ENCODE measurements at regions not wholly inside any gene's neighbourhood (a gene's known extent, or its start where the extent isn't known, plus 50 kb on each side); places are given as distances from the start of the nearest gene placed in this dataset.

DNA sequence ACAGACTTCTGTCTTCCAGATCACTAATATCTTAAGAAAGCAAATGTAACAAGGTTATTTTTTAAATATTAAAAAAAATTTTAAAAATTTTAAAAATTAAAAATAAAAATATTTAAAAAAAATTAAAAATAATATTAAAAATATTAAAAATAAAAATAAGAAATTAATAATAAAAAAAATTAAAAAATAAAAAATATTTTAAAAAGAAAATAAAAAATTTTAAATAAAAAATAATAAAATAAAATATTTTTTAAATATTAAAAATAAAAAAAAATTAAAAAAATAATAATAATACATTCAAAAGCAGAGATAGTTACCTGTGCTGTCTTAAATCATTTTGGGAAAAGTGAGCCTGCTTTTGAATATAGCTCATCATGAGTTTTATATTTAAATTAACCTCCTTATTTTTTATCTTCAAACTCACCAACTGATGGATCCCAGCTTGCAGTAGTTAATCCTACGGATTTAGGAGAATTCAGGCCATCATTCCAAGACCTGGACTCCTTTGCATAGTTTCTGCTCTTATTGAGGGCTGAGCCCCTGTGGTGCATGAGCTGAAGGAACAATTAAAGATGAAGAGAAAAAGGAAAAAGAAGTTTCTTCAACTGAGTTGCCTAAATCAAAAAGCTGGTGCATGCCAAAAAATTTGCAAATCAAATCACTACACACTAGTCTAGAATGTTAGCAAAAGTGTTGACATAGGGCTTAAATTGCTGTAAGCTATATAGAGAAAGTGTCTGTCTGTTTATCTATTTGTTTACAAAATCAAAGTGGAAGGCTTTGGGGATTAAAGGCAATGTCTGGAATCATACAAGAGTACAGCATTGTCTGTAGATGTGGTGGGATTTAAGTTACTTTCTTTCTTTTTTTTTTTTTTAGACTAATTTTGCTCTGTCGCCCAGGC, 50.5 kb upstream of the ZNF438 start:
- DNase-seq (ENCODE audit: low read depth): no peak

DNA sequence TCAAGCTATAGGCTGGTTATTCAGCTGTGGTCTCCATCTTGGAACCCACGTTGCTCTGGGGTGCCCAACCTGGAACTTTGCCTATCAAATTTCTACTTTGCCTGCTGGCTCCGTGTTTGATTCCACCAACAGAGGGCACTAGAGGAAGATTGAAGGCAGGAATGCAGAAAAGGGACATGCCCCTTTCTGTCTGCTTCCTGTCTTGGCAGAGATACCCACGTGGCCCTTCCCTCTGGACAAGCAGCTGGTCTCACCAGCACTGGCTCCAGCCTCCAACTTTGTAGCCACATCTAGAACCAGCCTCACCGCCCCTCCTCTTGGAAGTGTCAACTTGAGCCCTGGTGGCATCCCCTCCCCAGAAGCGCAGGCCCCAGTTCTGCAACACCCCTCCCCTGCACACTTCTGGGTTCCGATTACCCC, 52.1 kb upstream of the ZNF438 start:
- DNase-seq (ENCODE audit: low read depth): peak; percentile 52

DNA sequence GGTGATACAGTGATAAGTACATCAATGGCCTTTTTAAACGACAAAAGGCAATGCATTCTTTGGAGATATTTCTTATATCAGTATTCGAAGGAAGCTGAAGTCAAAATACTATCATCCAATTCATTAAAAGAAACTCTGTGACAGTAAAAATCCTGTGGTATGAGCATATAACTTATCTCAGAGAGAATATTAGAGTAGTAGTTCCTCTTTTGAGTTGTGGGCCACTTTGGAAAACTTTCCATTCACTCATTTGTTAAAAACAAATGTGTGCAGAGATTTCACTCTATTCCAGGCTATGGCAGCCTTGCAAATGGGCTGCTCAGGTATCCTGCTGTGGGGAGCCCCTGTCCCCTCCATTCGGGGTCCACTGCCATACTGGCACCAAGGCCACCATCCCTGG, 55.3 kb upstream of the ZNF438 start:
- DNase-seq (ENCODE audit: low read depth): no peak

DNA sequence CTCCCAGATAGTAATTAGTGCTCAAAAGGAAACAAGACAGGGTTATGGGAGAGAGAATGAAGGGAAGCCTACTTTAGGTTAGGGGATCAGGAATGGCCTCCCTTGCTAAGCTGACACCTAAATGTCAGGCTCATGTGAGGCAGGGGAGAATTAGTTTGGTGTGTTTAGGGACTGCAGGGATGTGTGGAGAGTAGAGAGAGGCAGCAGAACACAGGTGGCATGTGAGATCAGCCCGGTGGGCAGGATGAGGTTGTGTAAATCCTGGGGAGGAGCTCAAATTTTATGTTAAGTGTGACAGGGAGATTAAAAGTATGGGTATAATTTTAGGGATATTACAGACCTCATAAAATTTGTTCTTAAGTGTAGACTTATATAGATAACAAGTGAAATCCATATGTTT, 56.2 kb upstream of the ZNF438 start:
- no peak for DNase-seq (ENCODE audit: low read depth)

DNA sequence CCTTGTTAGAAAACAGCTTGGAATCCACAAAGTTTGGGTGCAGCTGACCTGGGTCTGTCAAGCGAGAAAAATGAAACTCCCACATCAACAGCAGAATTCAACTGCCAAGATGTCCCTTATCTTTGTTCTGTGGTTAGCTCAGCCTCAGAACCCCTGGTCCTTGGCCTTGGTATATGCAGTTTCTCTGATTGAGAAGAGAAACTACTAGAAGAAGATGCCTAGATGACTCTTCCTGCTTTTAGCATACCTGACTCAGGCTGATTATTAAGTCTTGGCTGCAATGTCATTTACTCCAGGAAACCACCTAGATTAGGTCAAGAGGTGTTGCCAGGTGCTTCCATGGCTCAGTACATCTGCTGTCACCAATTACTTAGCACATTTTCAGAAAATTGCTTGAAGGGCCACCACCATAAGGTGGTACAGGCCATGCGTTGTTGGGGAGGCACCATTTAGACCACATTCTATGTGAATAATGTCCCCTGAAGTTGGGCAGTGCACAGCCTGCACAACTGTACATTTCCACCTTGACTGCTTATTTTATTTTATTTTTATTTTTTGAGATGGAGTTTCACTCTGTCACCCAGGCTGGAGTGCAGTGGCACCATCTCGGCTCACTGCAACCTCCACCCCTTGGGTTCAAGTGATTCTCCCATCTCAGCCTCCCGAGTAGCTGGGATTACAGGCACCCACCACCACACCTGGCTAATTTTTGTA, 59.4 kb upstream of the ZNF438 start:
- DNase-seq (ENCODE audit: low read depth): no peak

DNA sequence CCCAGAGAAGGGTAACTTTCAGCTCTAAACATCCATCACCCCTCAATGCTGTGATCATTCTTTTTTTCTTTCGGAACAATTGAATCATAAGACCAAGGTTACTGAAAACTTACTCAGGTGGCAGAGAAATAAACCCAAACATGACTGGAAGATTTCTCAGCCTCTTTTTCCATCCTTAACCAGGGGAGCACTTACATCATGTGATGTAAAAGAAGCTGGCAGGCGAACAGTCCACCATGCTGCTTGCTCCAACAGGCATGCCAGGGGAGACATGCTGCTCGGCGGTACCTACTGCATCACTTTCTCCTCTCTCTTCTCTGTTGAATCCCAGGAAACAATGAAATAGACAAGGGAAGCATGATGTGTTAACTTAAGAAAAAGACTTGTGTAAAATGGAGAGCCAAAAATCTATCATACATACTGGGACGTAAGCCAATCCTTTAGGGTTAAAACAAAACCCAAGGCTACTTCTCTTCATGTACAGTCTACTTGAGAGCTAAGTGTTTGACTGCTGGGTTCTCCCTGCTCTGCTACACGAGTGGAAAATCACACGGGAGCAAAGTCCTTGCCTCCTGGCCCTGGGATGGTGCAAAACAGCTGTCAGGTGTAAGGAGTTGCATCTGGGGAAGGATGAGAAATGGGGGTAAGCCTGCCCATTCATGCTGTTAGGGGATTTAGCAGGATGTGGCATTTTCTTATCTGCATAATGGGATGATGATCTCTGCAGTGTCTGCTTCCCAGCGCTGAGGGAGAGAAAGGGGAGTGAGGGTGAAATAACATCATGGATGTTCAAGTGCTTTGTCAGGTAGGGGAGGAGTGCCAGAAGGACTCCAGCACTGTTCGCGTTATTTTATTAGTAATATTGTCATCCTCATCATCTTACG, 64.3 kb upstream of the ZNF438 start:
- no peak for DNase-seq (ENCODE audit: low read depth)

DNA sequence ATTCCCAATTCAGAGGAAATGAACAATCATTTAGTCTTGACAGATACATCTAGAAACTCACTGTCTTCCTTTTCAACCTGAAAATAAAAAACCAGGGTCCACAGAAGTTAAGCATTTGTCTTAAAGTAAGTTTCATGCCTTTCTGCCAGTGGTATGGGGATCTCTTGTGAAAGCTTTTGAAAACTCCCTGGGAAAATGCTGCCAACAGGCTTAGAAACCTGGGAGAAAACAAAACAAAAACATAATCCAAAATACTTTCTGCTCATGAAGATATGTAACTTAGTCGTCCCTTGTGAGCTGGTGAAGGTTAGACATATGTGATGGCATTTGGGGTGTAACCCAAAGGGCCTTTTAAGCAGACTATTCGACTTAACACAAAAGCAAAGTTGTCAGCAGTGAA, 66.4 kb upstream of the ZNF438 start:
- DNase-seq (ENCODE audit: low read depth): no peak

DNA sequence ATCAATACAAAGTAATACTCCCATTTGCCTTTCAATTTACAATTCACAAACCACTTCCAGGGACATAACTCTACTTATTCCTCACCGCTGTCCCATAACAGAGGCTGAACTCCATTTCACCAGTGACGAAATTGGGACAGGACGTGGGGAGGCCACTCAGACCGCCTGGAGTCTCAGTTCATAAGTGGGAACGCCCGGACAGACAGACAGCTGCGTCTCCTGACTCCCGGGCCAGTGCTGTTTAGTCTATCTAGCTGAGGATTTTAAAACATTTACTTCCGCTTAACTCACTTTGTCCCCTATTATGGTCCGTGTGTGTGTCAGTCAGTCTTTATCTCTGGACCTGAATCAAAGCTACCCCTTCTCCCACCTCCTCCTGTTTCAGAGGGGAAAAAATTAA, 67.4 kb upstream of the ZNF438 start:
- DNase-seq (ENCODE audit: low read depth): no peak

DNA sequence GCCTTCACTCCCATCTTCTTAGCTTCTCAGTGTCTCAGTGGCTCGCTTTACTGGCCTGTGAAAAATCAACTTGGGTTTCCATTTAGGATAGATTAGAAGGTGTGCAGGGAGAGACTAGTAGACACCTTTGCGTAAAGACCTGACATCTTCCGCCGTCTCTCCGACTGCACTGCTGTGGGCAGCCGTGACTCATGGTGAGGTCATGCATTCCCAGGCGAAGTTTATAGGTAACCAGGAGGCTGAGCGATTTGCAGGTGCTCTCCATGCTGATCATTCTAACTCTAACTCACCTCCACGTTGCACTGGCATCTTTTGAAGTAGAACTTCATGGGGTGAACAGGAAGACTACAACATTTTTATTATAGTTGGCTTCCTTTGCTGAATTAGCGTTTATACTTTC, 68.0 kb upstream of the ZNF438 start:
- DNase-seq (ENCODE audit: low read depth): no peak

DNA sequence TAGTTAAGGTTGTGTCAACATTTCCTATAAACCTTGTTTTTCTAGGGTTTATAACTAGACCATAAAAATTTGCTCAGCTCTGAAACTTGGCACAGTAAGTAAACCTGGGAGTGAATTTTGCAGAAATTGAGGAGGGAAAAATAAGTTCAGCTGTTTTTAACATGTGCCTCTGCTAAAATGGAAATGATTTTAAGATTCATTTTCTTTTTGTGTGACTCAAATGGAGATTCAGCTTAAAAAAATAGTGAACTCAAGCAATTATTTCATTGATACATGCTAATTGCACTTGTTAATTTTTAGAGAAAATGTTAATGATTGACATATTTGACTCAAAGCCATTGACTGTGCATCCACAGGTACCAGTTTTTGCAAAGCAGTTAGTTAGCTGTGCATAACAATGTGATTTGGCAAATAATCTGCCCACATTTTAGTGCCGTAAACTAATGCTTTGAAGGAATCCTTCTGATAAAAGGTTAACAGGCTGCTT, 68.5 kb upstream of the ZNF438 start:
- DNase-seq (ENCODE audit: low read depth): no peak

DNA sequence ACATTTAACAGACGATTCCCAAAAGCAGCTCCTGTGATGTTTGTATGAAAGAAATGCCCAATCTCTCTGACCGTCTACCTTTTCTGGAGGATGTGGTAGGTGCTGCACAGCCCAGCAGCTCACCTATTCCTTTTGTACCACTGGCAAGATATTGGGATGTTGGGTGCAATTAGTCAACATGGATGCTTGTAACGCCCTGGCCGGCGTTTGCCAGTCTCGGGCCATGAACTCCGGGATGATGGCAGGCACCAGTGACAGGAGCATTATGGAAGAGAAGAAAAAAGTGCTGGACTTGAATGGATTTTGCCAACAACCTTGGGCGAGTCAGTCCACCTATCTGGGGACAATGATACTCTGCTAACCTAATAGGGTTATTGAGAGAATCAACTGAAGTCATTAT, 69.0 kb upstream of the ZNF438 start:
- no peak for DNase-seq (ENCODE audit: low read depth)

DNA sequence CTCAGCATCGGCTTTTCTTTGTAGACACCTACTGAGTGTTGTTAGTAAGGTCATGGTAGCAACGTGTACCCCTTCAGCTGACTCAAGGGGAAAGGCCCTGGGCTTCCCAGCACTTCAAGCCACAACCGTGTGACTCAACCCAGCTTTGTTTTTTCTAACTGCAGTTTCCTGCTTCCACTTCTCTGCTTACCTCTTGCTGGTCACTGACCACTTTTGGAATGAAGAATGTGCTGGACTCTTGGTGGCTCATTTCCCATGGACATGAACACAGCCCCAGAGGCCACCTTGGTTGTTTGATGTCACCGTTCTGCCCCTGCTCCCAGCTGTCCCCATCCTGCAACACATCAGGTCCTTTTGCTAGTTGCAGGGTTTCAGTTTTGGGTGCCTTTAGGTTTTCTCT, 69.5 kb upstream of the ZNF438 start:
- DNase-seq (ENCODE audit: low read depth): no peak

DNA sequence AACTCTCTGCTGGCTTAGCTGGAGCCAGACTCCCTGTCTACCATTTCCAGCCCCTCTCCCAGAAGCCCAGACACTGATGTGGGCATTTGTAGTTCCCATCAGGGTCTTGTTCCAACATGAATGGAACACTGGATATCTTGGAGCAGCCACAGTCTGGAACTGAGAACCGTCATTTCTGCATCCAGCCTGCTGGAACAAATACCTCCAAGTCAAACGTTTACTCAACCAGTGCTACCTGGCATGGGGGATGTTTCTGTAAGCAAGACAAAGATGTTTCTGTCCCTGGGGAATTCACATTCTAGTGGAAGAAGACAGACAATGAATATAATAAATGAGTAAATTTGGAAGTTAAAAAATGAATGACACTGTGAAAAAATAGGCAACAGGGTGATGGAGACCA, 70.8 kb upstream of the ZNF438 start:
- DNase-seq (ENCODE audit: low read depth): no peak

DNA sequence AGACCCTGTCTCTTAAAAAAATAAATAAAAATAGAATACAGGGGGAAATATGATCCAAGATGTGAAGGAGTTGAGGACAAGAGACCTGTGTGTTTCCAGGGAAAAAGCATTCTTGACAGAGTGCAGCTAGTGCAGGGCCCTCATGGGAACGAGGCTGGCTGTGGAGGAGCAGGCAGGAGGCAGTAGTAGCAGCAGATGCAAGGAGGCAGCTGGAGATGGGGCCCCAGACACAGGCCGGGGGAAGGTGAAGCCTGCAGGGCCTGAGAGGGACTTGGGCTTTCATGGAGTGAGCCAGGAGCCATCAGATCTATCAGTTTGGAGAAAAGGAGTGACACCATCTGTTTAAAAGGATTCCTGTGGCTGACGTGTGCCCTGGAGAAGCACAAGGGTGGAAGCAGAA, 71.4 kb upstream of the ZNF438 start:
- no peak for DNase-seq (ENCODE audit: low read depth)

DNA sequence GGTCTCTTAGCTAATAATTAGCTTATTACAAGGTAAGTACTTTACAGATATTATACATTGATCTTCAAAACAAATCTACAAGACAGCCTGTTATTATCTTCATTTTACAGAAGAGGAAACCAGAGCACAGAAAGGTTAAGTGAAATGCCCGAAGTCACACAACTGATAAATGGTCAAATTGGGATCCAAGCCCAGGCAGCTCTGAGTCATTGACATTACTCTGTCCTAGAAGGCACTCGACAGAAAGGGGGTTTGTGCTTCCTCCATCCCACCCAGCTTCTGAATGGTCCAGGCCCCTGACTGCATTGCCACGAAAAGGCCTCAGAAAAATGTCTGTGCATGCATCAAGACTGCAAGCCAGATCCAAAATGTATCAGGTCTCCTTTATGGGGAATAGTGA, 81.3 kb upstream of the ZNF438 start:
- no peak for DNase-seq (ENCODE audit: low read depth)

DNA sequence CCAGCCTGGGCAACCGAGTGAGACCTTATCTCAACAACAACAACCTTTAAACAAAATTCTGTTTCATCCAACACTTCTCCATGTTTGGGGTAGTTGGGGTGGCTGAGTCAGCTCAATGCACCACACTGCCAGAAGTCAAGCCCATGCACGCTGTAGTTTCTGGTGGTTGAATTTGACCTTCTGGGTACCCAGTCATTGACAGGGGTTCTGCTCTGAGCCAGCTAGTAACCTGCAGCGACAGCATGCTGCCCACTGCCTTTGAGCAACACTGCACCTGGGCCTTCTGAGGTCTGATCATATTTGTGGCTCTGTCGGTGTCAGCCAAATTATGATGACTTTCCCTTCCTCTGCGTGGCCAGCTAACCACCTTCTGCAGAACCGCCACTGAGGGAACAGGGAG, 84.6 kb upstream of the ZNF438 start:
- DNase-seq (ENCODE audit: low read depth): no peak

DNA sequence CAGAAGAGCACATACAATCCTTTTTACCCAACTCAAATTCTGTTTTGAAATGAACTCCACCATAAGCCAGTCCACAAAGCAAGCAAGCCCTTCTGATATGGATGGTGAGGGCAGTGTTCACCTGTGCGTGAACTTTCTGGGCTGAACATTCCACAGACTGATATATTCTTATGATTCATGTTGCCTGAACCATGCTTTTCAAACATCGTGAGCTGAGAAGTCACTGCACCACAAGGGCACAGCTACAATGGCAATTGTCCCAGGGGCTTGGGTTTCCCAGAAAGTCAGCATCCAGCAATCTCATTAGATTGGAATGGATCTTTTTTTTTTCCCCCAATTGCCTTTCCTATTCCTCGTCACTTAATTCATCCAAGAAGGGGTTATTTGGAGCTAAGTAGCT, 86.9 kb upstream of the ZNF438 start:
- DNase-seq (ENCODE audit: low read depth): no peak

DNA sequence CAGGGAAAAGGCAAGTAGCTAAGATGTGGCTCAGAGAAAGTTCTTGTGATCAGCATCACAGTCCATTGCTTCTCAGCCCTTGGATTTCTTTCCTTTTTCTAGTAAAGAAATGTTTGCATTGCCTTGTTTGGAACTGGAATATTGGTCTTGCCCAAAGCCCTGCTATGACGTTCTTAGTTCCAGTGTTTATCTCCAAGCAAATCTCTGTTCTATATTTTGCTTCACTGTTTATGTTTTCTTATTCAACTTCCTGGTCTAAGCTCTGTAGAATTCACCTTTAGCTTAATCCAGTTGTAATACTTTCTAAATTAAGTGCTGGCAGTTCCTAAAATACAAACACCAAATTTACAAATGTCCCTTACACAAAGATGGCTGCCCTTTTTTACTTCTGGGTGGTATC, 88.7 kb upstream of the ZNF438 start:
- DNase-seq (ENCODE audit: low read depth): no peak

DNA sequence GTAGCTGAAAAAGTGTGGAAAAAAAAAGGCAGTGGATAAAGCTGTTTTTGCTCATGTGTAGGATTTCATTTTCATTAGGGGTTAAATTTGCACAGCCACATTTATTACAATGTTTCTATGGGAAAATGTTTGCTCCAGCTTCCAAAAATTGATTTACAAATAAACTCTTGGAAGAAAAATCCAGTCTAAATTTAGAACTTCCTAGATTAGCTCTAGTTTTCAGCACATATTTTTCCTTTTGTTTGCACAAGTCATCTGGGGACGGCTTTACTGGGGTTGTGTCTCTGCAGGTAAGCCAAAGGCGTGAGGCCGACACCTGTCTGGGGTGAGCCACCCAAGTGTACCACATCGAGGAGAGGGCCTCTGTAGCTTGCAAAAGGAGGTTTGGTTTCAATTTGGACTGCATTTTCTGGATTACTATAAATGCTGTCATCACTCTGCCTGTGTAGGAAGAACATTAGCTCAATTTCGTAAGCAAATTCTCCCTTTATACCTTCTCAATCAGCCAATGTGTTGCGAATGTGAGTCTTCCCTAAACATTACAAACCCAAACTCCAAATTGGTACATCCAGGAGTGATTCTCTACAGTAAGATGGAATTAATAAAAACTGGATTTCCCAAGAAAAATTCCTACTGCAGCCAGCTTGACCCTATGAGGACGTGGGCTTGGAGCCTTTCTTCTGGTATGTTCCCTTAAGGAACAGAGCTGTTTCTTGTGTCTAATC, 89.5 kb upstream of the ZNF438 start:
- no peak for DNase-seq (ENCODE audit: low read depth)

DNA sequence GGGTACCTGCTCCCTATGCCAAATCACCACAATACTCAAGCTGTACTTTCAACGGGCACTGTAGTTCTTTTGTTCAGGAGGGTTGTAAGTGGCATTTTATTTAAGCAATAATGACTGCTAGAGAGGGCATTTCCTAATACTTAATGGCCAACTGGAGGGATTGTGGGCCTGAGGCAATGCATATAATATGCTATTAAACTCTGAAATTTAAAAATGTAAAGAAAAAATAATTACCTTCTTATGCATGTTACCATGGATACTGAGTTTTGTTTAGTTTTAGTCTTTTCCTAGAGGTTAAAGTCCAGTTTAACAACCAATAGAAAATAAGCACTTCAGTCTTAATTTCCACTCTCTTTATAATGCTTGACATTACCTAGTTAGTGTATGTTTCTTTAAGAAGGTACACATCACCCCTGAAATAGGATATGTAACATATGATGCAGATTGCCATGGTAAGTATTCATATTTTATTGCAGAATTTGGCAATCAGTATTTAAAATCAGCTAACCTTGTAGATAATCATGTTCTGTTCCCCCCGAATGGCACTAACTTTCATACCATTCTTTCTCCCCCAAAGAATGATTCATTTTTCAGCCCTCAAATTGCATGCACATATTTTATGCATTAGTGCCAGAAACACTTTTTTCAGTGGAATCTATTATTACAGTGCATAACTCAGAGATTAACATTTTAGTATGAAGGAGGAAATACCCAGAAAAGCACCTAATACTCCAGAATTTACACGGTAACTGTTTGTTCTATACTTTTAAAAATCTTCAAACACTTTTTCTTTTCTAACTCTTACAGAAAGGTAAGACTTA, 90.3 kb upstream of the ZNF438 start:
- DNase-seq (ENCODE audit: low read depth): no peak

DNA sequence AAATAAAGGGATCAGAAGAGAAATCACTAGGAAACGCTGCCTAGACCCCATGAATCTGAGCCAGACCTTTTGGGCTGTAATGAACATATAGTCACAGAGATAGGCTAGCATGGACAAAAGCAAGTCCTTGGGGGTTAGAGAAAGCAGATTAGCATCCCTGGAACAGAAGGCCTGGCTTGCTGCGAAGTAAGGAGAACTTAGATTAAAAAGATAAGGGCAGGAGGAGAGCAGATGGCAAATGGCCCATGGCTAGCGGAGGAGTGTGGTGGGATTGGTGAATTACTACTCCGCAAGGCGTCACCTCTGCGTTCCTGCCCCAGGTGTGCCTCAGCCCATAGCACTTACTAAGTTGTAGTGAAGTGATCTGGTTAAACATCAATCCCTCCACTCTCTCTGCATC, 92.3 kb upstream of the ZNF438 start:
- DNase-seq (ENCODE audit: low read depth): no peak
